ENCODE measurements at regions not wholly inside any gene's neighbourhood (a gene's known extent, or its start where the extent isn't known, plus 50 kb on each side); places are given as distances from the start of the nearest gene placed in this dataset.
"Not testable (repeated sequence)": the region's sequence is repeated elsewhere in the genome, so short reads cannot be mapped to it uniquely, and the experiment has no call there.

- H4K8ac ChIP-seq (ENCODE audit: low read depth, low read length) = no peak overlapping the region
- no peaks in the 10 kb centered on the region for H3K36me3 ChIP-seq (replicated peaks in 1 of 2; ENCODE audit: control insufficient read depth in 2 of 2, insufficient read depth in 2 of 2, low read length in 2 of 2)
- H3K9ac ChIP-seq (ENCODE audit: low read depth, low read length, poor library complexity) = no peak overlapping the region
- no peak overlapping the region for H3K23ac ChIP-seq (ENCODE audit: low read depth, low read length, poor library complexity)
- no peak overlapping the region for H4K91ac ChIP-seq (ENCODE audit: low read depth, low read length, poor library complexity)
- H3K4me2 ChIP-seq (ENCODE audit: insufficient read depth, low read length, poor library complexity, severe bottlenecking) = no peak overlapping the region
- H3K18ac ChIP-seq (ENCODE audit: low read length) = no peak overlapping the region
- H2BK12ac ChIP-seq (ENCODE audit: low read length) = no peak overlapping the region
- no peaks in the 10 kb centered on the region for H3K79me1 ChIP-seq (ENCODE audit: low read depth, low read length)
- H3K14ac ChIP-seq (ENCODE audit: low read length) = no peak overlapping the region
- no peak overlapping the region for H2BK15ac ChIP-seq (ENCODE audit: low read length)
- no peak for DNase-seq (ENCODE audit: low spot score)
- H3K27ac ChIP-seq (replicated peaks; ENCODE audit: low read length) = no peak overlapping the region
- no peaks in the 10 kb centered on the region for H3K27me3 ChIP-seq (ENCODE audit: control insufficient read depth in 3 of 3, insufficient read depth in 3 of 3, low read depth in 1 of 3, low read length in 3 of 3)
- no CpG with 5 or more reads among the region's 10 CpGs for WGBS, 2 donors (ENCODE audit: extremely low coverage in 2 of 2, insufficient read length in 2 of 2, insufficient replicate concordance in 1 of 2)
- no peaks in the 10 kb centered on the region for H3K9me3 ChIP-seq (replicated peaks in 1 of 2; ENCODE audit: control insufficient read depth in 2 of 2, insufficient read depth in 1 of 2, low read depth in 1 of 2, low read length in 2 of 2)
- no peak overlapping the region for H2BK5ac ChIP-seq (ENCODE audit: low read length)
- peaks cover 5 to 7% of the 10 kb centered on the region in 2 donors for H3K4me1 ChIP-seq (ENCODE audit: control insufficient read depth in 2 of 2, insufficient read depth in 1 of 2, low read depth in 1 of 2, low read length in 2 of 2)
- H3K4me3 ChIP-seq (ENCODE audit: low read length in 2 of 2) = no peak overlapping the region
- no peak overlapping the region for H3K4ac ChIP-seq (ENCODE audit: low read length)
- peak overlapping the region; percentile 72 for H2AFZ ChIP-seq (ENCODE audit: low read length)
- no peak overlapping the region for H2AK5ac ChIP-seq (ENCODE audit: low read depth, low read length)
- no peak overlapping the region for H2BK120ac ChIP-seq (ENCODE audit: low read depth, low read length)
These were observed 61.3 kb upstream of the RESF1 start for GRCh38 chr12:31897781-31898503.

GRCh38 chr12:31897092-31897491, 62.1 kb upstream of the RESF1 start:
- 100% methylated on average over 1 of the region's 8 CpGs; no CpG with 5 or more reads in 1 of the 2 donors for WGBS, 2 donors (ENCODE audit: extremely low coverage in 2 of 2, insufficient read length in 2 of 2, insufficient replicate concordance in 1 of 2)
- H3K23ac ChIP-seq (ENCODE audit: low read depth, low read length, poor library complexity); H3K9me3 ChIP-seq (replicated peaks in 1 of 2; ENCODE audit: control insufficient read depth in 2 of 2, insufficient read depth in 1 of 2, low read depth in 1 of 2, low read length in 2 of 2); H3K9ac ChIP-seq (ENCODE audit: low read depth, low read length, poor library complexity); DNase-seq (ENCODE audit: low spot score); H2BK5ac ChIP-seq (ENCODE audit: low read length); H2BK120ac ChIP-seq (ENCODE audit: low read depth, low read length); H3K4me3 ChIP-seq (ENCODE audit: low read length in 2 of 2); H2AK5ac ChIP-seq (ENCODE audit: low read depth, low read length); H3K4me2 ChIP-seq (ENCODE audit: insufficient read depth, low read length, poor library complexity, severe bottlenecking); H4K8ac ChIP-seq (ENCODE audit: low read depth, low read length); H3K18ac ChIP-seq (ENCODE audit: low read length); H3K79me1 ChIP-seq (ENCODE audit: low read depth, low read length); H4K91ac ChIP-seq (ENCODE audit: low read depth, low read length, poor library complexity); H3K4me1 ChIP-seq (ENCODE audit: control insufficient read depth in 2 of 2, insufficient read depth in 1 of 2, low read depth in 1 of 2, low read length in 2 of 2); H3K27ac ChIP-seq (replicated peaks; ENCODE audit: low read length); H2AFZ ChIP-seq (ENCODE audit: low read length); H3K27me3 ChIP-seq (ENCODE audit: control insufficient read depth in 3 of 3, insufficient read depth in 3 of 3, low read depth in 1 of 3, low read length in 3 of 3); H2BK12ac ChIP-seq (ENCODE audit: low read length); H3K36me3 ChIP-seq (replicated peaks in 1 of 2; ENCODE audit: control insufficient read depth in 2 of 2, insufficient read depth in 2 of 2, low read length in 2 of 2); H3K4ac ChIP-seq (ENCODE audit: low read length); H3K14ac ChIP-seq (ENCODE audit: low read length); H2BK15ac ChIP-seq (ENCODE audit: low read length): not testable (repeated sequence)

GRCh38 chr12:31896514-31897039, 62.6 kb upstream of the RESF1 start:
- no peak for DNase-seq (ENCODE audit: low spot score)
- WGBS, 2 donors (ENCODE audit: extremely low coverage in 2 of 2, insufficient read length in 2 of 2, insufficient replicate concordance in 1 of 2) = 100% methylated on average over 1 of the region's 6 CpGs; no CpG with 5 or more reads in 1 of the 2 donors
- no peak overlapping the region for H3K27ac ChIP-seq (replicated peaks; ENCODE audit: low read length)

GRCh38 chr12:31895449-31896150, 63.6 kb upstream of the RESF1 start:
- H2AFZ ChIP-seq (ENCODE audit: low read length) = peak overlapping the region; percentile 22
- H3K4ac ChIP-seq (ENCODE audit: low read length) = no peak overlapping the region
- H3K4me1 ChIP-seq (ENCODE audit: control insufficient read depth in 2 of 2, insufficient read depth in 1 of 2, low read depth in 1 of 2, low read length in 2 of 2) = peaks cover 5 to 7% of the 10 kb centered on the region in 2 donors
- H3K23ac ChIP-seq (ENCODE audit: low read depth, low read length, poor library complexity) = no peak overlapping the region
- H4K91ac ChIP-seq (ENCODE audit: low read depth, low read length, poor library complexity) = no peak overlapping the region
- no CpG with 5 or more reads among the region's 8 CpGs for WGBS, 2 donors (ENCODE audit: extremely low coverage in 2 of 2, insufficient read length in 2 of 2, insufficient replicate concordance in 1 of 2)
- no peak overlapping the region for H2BK5ac ChIP-seq (ENCODE audit: low read length)
- no peaks in the 10 kb centered on the region for H3K9me3 ChIP-seq (replicated peaks in 1 of 2; ENCODE audit: control insufficient read depth in 2 of 2, insufficient read depth in 1 of 2, low read depth in 1 of 2, low read length in 2 of 2)
- H4K8ac ChIP-seq (ENCODE audit: low read depth, low read length) = no peak overlapping the region
- no peak overlapping the region for H2BK12ac ChIP-seq (ENCODE audit: low read length)
- DNase-seq (ENCODE audit: low spot score) = no peak
- no peak overlapping the region for H3K4me3 ChIP-seq (ENCODE audit: low read length in 2 of 2)
- no peak overlapping the region for H3K9ac ChIP-seq (ENCODE audit: low read depth, low read length, poor library complexity)
- H3K14ac ChIP-seq (ENCODE audit: low read length) = no peak overlapping the region
- no peak overlapping the region for H3K27ac ChIP-seq (replicated peaks; ENCODE audit: low read length)
- H2AK5ac ChIP-seq (ENCODE audit: low read depth, low read length) = no peak overlapping the region
- H3K36me3 ChIP-seq (replicated peaks in 1 of 2; ENCODE audit: control insufficient read depth in 2 of 2, insufficient read depth in 2 of 2, low read length in 2 of 2) = no peaks in the 10 kb centered on the region
- no peak overlapping the region for H3K18ac ChIP-seq (ENCODE audit: low read length)
- H2BK15ac ChIP-seq (ENCODE audit: low read length) = no peak overlapping the region
- no peaks in the 10 kb centered on the region for H3K79me1 ChIP-seq (ENCODE audit: low read depth, low read length)
- H3K4me2 ChIP-seq (ENCODE audit: insufficient read depth, low read length, poor library complexity, severe bottlenecking) = no peak overlapping the region
- H3K27me3 ChIP-seq (ENCODE audit: control insufficient read depth in 3 of 3, insufficient read depth in 3 of 3, low read depth in 1 of 3, low read length in 3 of 3) = no peaks in the 10 kb centered on the region
- no peak overlapping the region for H2BK120ac ChIP-seq (ENCODE audit: low read depth, low read length)

More at GRCh38 chr12:31896514-31897039, 62.6 kb upstream of the RESF1 start:
- Histone ChIP-seq H3K4me2 (ENCODE audit: insufficient read depth, low read length, poor library complexity, severe bottlenecking) (no peak overlapping the region), H3K9me3 (replicated peaks in 1 of 2; ENCODE audit: control insufficient read depth in 2 of 2, insufficient read depth in 1 of 2, low read depth in 1 of 2, low read length in 2 of 2) (no peaks in the 10 kb centered on the region), H2AFZ (ENCODE audit: low read length) (no peak overlapping the region), H3K9ac (ENCODE audit: low read depth, low read length, poor library complexity) (no peak overlapping the region), H3K23ac (ENCODE audit: low read depth, low read length, poor library complexity) (no peak overlapping the region), H3K36me3 (replicated peaks in 1 of 2; ENCODE audit: control insufficient read depth in 2 of 2, insufficient read depth in 2 of 2, low read length in 2 of 2) (no peaks in the 10 kb centered on the region), H2BK120ac (ENCODE audit: low read depth, low read length) (no peak overlapping the region), H3K14ac (ENCODE audit: low read length) (no peak overlapping the region), H2AK5ac (ENCODE audit: low read depth, low read length) (no peak overlapping the region), H4K91ac (ENCODE audit: low read depth, low read length, poor library complexity) (no peak overlapping the region), H3K18ac (ENCODE audit: low read length) (no peak overlapping the region), H3K4me1 (ENCODE audit: control insufficient read depth in 2 of 2, insufficient read depth in 1 of 2, low read depth in 1 of 2, low read length in 2 of 2) (peaks cover 5 to 7% of the 10 kb centered on the region in 2 donors), H3K27me3 (ENCODE audit: control insufficient read depth in 3 of 3, insufficient read depth in 3 of 3, low read depth in 1 of 3, low read length in 3 of 3) (no peaks in the 10 kb centered on the region), H4K8ac (ENCODE audit: low read depth, low read length) (no peak overlapping the region), H3K4ac (ENCODE audit: low read length) (no peak overlapping the region), H3K79me1 (ENCODE audit: low read depth, low read length) (no peaks in the 10 kb centered on the region), H2BK12ac (ENCODE audit: low read length) (no peak overlapping the region), H2BK5ac (ENCODE audit: low read length) (no peak overlapping the region), H2BK15ac (ENCODE audit: low read length) (no peak overlapping the region), H3K4me3 (ENCODE audit: low read length in 2 of 2) (no peak overlapping the region)
